B cell (primary cell): ENCODE measurements at regions not wholly inside any gene's neighbourhood (a gene's known extent, or its start where the extent isn't known, plus 50 kb on each side); places are given as distances from the start of the nearest gene placed in this dataset.

Experiments used
- CTCF ChIP-seq: fragments of 200-600 bp; IDR thresholded peaks from one replicate; pipeline ENCODE4 v1.8.0; 2022; ENCODE audit warnings: antibody characterized with exemption, mild to moderate bottlenecking
- EZH2 ChIP-seq: IDR thresholded peaks from 2 replicates; pipeline ENCODE4 v1.6.1; 2012; ENCODE audit warnings: borderline replicate concordance, low read depth, mild to moderate bottlenecking, moderate library complexity, low read length; ENCODE audit not compliant: insufficient read depth, poor library complexity, severe bottlenecking

GRCh38 chr18:39845631-39846030, 2109.4 kb upstream of the PIK3C3 start:
- TF ChIP-seq CTCF (no peak), EZH2 (no peak)
